Bone marrow (tissue), 2 donors: ENCODE measurements at regions not wholly inside any gene's neighbourhood (a gene's known extent, or its start where the extent isn't known, plus 50 kb on each side); places are given as distances from the start of the nearest gene placed in this dataset.
"Not testable (repeated sequence)": the region's sequence is repeated elsewhere in the genome, so short reads cannot be mapped to it uniquely, and the experiment has no call there.

ENCODE experiments used
- DNase-seq, 2 donors: peaks; one replicate each; lab custom pipeline; 2025; lab: John Stamatoyannopoulos, UW

DNA sequence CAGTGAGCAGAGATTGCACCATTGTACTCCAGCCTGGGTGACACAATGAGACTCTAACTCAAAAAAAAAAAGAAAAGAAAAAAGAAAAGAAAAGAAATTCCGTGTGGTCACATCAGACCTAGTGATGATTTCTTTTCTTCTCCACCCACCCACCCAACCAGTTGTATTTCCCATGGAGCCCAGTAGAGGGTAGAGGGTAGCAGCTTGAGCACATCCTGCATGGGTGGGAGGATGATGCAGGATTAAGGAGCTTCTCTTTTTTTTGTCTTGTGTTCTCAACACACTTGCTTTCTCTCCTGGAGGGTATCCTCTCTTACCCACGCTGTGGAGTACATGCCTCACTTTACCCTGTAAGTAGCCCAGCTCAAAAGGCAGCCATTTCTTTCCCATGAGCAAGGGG is 118.6 kb upstream of the CARD11 start:
- peak in 1 of 2 donors; percentile 37 for DNase-seq

GRCh38 chr7:3162798-3163197 is 119.1 kb upstream of the CARD11 start:
- DNase-seq, result not testable (repeated sequence)

DNA sequence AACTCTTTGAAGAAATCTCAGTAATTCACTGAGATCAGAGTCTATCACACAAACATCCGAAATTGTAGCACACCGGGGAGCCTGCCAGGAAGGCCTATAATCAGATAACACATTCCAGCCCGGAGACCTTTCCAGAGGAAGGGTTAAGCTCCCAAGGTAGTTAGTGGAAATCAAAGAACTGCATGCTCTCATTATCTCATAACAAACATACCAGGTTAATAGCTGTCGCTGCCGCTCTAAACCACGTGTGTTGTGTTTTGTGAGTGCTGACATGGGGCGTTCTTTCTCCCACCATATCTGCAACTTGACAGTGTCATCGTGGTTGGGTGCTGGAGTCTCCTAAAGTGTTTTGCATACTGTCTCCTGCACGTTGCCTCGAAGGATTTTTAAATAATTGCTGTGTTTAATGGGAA is 120.7 kb upstream of the CARD11 start:
- no peak for DNase-seq

- DNase-seq, result no peak
Observed at GRCh38 chr7:3165681-3166580, 122.3 kb upstream of the CARD11 start.

GRCh38 chr7:3167551-3167950 is 123.9 kb upstream of the CARD11 start:
- DNase-seq, result no peak

- no peak for DNase-seq
Observed at GRCh38 chr7:3168370-3168769, 124.7 kb upstream of the CARD11 start.

- DNase-seq, result no peak
Observed at GRCh38 chr7:3168869-3169268, 125.2 kb upstream of the CARD11 start.

- no peak for DNase-seq
Observed at GRCh38 chr7:3172768-3173280, 128.2 kb upstream of the SDK1 start.

GRCh38 chr7:3174515-3175284 is 126.4 kb upstream of the SDK1 start:
- no peak for DNase-seq

DNA sequence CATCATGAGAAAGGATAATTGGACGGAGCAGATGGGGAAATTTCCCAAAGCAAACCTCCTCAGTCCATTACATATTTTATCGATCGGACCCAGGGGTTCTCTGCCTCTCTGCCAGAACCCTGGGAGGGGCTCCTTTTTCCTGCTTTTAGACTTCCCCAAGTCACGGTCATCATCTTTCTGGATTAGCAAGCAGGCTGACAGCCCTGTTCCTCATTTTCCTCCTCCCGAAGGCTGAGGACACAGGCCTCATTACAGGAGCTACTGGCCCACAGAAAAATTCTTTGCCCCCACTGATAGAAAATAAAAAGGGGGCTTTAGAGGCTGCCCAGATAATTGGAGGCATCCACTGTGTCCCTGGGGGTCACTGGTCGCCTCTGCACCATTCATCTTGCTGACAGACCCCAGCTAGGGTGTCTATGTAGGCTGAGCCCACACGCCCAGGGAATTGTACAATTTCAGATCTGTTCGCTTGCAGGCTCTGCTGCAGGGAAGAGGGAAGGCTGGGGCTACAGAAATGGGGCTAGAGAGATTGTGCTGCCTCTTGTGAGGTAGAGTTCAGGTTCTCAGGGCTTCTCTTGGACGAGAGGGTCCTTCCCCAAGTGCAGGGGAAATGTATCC is 125.7 kb upstream of the SDK1 start:
- no peak for DNase-seq

- no peak for DNase-seq
Observed at GRCh38 chr7:3176112-3177000, 124.7 kb upstream of the SDK1 start.

DNA sequence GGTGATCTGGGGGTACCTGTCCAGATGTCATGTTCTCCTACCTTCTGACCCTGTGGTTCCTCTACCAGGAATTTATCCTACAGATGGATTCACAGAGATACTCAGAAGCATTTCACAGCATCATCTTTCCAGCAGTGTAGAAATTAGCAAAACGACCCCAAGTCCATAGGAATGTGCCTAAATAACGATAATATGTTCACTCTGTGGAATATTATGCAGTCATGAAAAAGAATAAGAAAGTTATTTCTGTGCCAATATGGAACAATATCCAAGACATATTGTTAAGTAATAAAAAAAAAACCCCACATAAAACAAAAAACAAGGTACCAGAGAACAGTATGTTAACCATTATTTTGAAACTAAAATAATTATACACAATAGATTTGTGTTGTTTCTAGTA is 123.8 kb upstream of the SDK1 start:
- no peak for DNase-seq

GRCh38 chr7:3179456-3179855 is 121.6 kb upstream of the SDK1 start:
- no peak for DNase-seq

GRCh38 chr7:3180604-3181003 is 120.4 kb upstream of the SDK1 start:
- no peak for DNase-seq

DNA sequence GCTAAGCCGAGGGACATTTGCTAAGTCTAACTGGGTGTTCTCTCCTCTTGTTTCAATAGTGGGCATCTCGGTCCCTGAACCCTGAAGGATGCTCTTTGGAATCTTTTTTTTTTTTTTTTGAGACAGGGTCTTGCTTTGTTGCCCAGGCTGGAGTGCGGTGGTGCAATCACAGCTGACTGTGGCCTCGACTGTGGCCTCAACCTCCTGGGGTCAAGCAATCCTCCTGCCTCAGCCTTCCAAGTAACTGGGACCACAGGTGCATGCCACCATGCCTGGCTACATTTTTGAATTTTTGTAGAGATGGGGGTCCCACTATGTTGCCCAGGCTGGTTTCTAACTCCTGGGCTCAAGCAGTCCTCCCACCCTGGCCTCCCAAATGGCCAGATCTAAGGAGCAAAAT is 119.0 kb upstream of the SDK1 start:
- not testable (repeated sequence) for DNase-seq

DNA sequence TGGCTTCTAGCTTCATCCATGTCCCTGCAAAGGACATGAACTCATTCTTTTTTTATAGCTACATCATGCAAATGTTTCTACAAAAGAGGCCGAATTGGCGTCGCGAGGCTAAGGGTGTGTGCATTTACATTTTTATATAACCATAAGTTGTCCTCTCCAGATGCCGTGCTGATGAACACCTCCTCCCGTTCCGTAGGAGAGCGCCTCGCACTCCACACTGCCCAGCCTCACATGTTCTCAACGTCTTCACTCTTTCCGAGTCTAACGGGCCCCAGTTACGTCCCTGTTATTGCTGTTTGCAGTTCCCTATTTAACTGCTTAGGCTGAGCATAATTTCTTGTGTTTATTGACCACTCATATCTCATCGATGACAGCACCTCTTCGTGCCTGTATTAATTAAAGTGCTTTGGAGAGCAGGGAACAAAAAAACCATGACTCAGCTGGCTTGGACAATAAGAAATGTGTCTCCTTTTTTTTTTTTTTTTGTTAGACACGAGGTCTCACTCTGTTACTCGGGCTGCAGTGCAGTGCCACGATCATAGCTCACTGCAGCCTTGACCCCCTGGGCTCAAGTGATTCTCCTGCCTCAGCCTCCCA is 113.5 kb upstream of the SDK1 start:
- DNase-seq, result no peak

DNA sequence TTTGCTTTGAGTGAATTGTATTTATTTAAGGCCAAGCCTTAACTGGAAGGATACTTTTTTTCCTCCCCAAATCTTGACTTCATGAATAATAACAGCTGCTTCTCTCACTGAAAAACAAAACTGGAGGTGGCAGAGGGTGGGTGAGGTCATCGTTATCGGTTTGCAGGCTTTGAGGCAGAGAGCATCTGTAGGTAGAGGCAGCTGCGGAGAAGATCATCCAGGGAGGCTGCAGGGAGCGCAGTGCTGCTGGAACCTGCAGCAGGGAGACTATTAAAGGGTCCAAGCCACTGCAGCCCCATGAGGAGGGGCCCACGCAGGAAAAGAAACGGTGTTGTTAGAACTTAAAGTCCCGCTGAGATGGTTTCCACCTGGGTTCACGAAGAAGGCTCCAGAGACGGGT is 112.1 kb upstream of the SDK1 start:
- no peak for DNase-seq

DNA sequence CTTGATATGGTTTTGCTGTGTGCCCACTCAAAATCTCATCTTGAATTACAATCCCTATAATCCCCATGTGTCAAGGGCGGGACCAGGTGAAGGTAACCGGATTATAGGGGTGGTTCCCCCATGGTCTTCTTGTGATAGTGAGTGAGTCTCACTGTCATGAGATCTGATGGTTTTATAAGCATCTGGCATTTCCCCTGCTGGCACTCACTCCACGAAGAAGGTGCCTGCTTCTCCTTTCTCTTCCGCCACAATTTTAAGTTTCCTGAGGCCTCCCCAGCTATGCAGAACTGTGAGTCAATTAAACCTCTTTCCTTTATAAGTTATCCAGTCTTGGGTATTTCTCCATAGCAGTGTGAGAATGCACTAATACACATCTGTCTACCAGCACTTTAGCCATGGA is 109.5 kb upstream of the SDK1 start:
- DNase-seq, result no peak

DNA sequence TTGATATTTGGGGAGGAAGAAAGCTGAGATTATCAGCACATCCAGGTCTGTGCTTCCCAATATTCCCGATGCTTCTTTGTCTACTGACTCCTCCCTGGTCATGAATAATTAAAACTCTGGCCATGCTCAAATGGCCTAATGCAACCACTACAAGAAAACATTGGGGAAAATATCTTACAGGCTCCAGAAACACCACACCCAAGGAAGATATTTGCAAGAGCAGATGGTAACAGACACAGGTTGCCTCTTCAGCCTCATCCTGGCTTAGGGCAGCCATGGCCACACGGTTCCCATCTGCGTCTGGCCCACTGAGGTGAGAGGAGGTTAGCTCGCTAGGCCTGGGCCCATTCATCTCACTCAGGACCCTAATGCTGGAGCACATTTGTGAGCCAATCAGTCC is 108.4 kb upstream of the SDK1 start:
- DNase-seq, result no peak

GRCh38 chr7:3193379-3194120 is 107.5 kb upstream of the SDK1 start:
- no peak for DNase-seq
